ENCODE measurements at regions not wholly inside any gene's neighbourhood (a gene's known extent, or its start where the extent isn't known, plus 50 kb on each side); places are given as distances from the start of the nearest gene placed in this dataset.

- Histone ChIP-seq H3K4me3 (ENCODE audit: insufficient read depth, low read depth, low read length) (no peak overlapping the region), H3K9ac (ENCODE audit: low read length) (no peak overlapping the region)
Observed at GRCh38 chr2:121832412-121833357, 77.2 kb downstream of the TSN start.

GRCh38 chr2:121833358-121833723 lies 77.9 kb downstream of the TSN start:
- no peaks in the 10 kb centered on the region for H3K36me3 Mint-ChIP-seq (ENCODE audit: low read depth, unreplicated experiment)
- no peak overlapping the region for H3K4me3 ChIP-seq (ENCODE audit: insufficient read depth, low read depth, low read length)
- no peak for TF ChIP-seq CTCF (IDR thresholded peaks at IDR 0.05; ENCODE audit: insufficient read depth, low read depth, low read length)
- TF ChIP-seq EZH2 (IDR thresholded peaks at IDR 0.05; ENCODE audit: insufficient read depth, low read length) = no peak
- no peaks in the 10 kb centered on the region for H3K9me3 ChIP-seq (ENCODE audit: insufficient read depth, low read depth, low read length)
- no peak for DNase-seq (ENCODE audit: low read depth)
- H3K9ac ChIP-seq (ENCODE audit: low read length) = no peak overlapping the region
- no peak overlapping the region for H3K27ac ChIP-seq (ENCODE audit: low read depth, low read length)
- peaks cover 16% of the 10 kb centered on the region for H3K27me3 Mint-ChIP-seq (ENCODE audit: low read depth, unreplicated experiment)
- H3K36me3 ChIP-seq (ENCODE audit: insufficient read depth, low read length) = no peaks in the 10 kb centered on the region
- H4K20me1 ChIP-seq (ENCODE audit: insufficient read depth, low read length) = no peaks in the 10 kb centered on the region
- no peak overlapping the region for H3K4me2 ChIP-seq (ENCODE audit: low read length)
- peaks cover 3% of the 10 kb centered on the region for H3K4me1 Mint-ChIP-seq (ENCODE audit: low read depth, unreplicated experiment)
- peaks cover 8% of the 10 kb centered on the region for H3K9me3 Mint-ChIP-seq (ENCODE audit: unreplicated experiment)
- no peak overlapping the region for H3K4me3 Mint-ChIP-seq (ENCODE audit: unreplicated experiment)
- H3K4me1 ChIP-seq (ENCODE audit: insufficient read depth, low read length) = no peaks in the 10 kb centered on the region
- H3K79me2 ChIP-seq (ENCODE audit: insufficient read depth, low read length) = no peaks in the 10 kb centered on the region
- H2AFZ ChIP-seq (ENCODE audit: low read depth, low read length) = no peak overlapping the region
- peaks cover 2% of the 10 kb centered on the region for H3K27me3 ChIP-seq (ENCODE audit: insufficient read depth, low read length)
- FAIRE-seq = no peak
- H3K27ac Mint-ChIP-seq (ENCODE audit: unreplicated experiment) = no peak overlapping the region

More at GRCh38 chr2:121832412-121833357, 77.2 kb downstream of the TSN start:
- Mint-ChIP-seq H3K36me3 (ENCODE audit: low read depth, unreplicated experiment) (no peaks in the 10 kb centered on the region), H3K27ac (ENCODE audit: unreplicated experiment) (no peak overlapping the region), H3K4me3 (ENCODE audit: unreplicated experiment) (no peak overlapping the region), H3K27me3 (ENCODE audit: low read depth, unreplicated experiment) (peaks cover 16% of the 10 kb centered on the region), H3K4me1 (ENCODE audit: low read depth, unreplicated experiment) (peaks cover 3% of the 10 kb centered on the region), H3K9me3 (ENCODE audit: unreplicated experiment) (peaks cover 3% of the 10 kb centered on the region)
- H3K79me2 ChIP-seq (ENCODE audit: insufficient read depth, low read length) = no peaks in the 10 kb centered on the region
- no peaks in the 10 kb centered on the region for H3K36me3 ChIP-seq (ENCODE audit: insufficient read depth, low read length)
- no peaks in the 10 kb centered on the region for H3K9me3 ChIP-seq (ENCODE audit: insufficient read depth, low read depth, low read length)
- no peak overlapping the region for H3K4me2 ChIP-seq (ENCODE audit: low read length)
- no peak overlapping the region for H3K27ac ChIP-seq (ENCODE audit: low read depth, low read length)
- no peak overlapping the region for H2AFZ ChIP-seq (ENCODE audit: low read depth, low read length)
- no peaks in the 10 kb centered on the region for H4K20me1 ChIP-seq (ENCODE audit: insufficient read depth, low read length)
- no peak for FAIRE-seq
- DNase-seq (ENCODE audit: low read depth) = no peak
- TF ChIP-seq CTCF (IDR thresholded peaks at IDR 0.05; ENCODE audit: insufficient read depth, low read depth, low read length) = no peak
- TF ChIP-seq EZH2 (IDR thresholded peaks at IDR 0.05; ENCODE audit: insufficient read depth, low read length) = no peak
- no peaks in the 10 kb centered on the region for H3K4me1 ChIP-seq (ENCODE audit: insufficient read depth, low read length)
- H3K27me3 ChIP-seq (ENCODE audit: insufficient read depth, low read length) = peaks cover 2% of the 10 kb centered on the region

GRCh38 chr2:121836611-121837010 lies 81.2 kb downstream of the TSN start:
- Histone ChIP-seq H3K4me1 (ENCODE audit: insufficient read depth, low read length) (no peaks in the 10 kb centered on the region), H3K9me3 (ENCODE audit: insufficient read depth, low read depth, low read length) (no peaks in the 10 kb centered on the region), H3K27me3 (ENCODE audit: insufficient read depth, low read length) (peaks cover 2% of the 10 kb centered on the region), H2AFZ (ENCODE audit: low read depth, low read length) (no peak overlapping the region), H3K9ac (ENCODE audit: low read length) (no peak overlapping the region), H3K36me3 (ENCODE audit: insufficient read depth, low read length) (no peaks in the 10 kb centered on the region), H3K27ac (ENCODE audit: low read depth, low read length) (no peak overlapping the region), H3K79me2 (ENCODE audit: insufficient read depth, low read length) (no peaks in the 10 kb centered on the region), H4K20me1 (ENCODE audit: insufficient read depth, low read length) (no peaks in the 10 kb centered on the region), H3K4me3 (ENCODE audit: insufficient read depth, low read depth, low read length) (no peak overlapping the region), H3K4me2 (ENCODE audit: low read length) (no peak overlapping the region)
- no peak overlapping the region for H3K27ac Mint-ChIP-seq (ENCODE audit: unreplicated experiment)
- FAIRE-seq (no peak), DNase-seq (ENCODE audit: low read depth) (no peak)
- H3K4me3 Mint-ChIP-seq (ENCODE audit: unreplicated experiment) = no peak overlapping the region
- no peaks in the 10 kb centered on the region for H3K4me1 Mint-ChIP-seq (ENCODE audit: low read depth, unreplicated experiment)
- peaks cover 8% of the 10 kb centered on the region for H3K9me3 Mint-ChIP-seq (ENCODE audit: unreplicated experiment)
- H3K27me3 Mint-ChIP-seq (ENCODE audit: low read depth, unreplicated experiment) = peaks cover 16% of the 10 kb centered on the region
- TF ChIP-seq EZH2 (IDR thresholded peaks at IDR 0.05; ENCODE audit: insufficient read depth, low read length) (no peak), CTCF (IDR thresholded peaks at IDR 0.05; ENCODE audit: insufficient read depth, low read depth, low read length) (no peak)
- no peaks in the 10 kb centered on the region for H3K36me3 Mint-ChIP-seq (ENCODE audit: low read depth, unreplicated experiment)
